ENCODE measurements at regions not wholly inside any gene's neighbourhood (a gene's known extent, or its start where the extent isn't known, plus 50 kb on each side); places are given as distances from the start of the nearest gene placed in this dataset.

DNA sequence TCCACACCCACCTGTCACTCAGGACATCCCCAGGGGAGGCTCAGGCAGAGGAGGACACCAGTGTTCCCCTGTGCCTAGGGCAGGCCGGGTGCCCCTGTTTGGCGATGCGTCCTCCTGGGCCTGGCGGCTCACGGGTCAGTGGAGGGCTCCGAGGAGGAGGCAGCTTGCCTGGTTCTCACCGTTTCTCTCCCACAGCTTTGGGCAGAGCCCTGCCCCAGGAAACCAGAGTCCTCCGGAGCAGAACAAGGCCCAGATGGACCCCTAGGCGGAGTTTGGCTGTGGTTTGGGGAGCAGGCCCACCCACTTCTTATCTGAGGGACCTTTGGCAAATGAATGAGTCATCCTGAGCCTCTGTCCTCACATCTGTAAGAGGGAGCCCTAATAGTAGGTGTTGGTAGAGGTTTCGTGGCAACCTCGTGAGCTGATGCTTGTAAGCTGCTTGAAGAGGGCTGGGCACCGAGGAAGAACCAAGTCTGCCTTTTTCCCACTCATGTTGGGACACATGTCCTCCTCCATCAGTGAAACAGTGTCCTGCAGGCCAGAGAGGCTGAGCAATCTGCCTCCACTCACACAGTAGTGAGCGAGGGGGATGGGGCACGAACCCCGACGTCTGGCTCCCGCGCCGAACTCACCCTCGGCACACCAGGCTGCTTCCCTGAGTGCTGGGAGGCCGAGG is 247.0 kb upstream of the CIBAR2 start:
- H3F3A ChIP-seq (ENCODE audit: insufficient read depth, low read length, poor library complexity, severe bottlenecking), result no peaks in the 10 kb centered on the region
- no peaks in the 10 kb centered on the region for H3K79me2 ChIP-seq (replicated peaks; ENCODE audit: insufficient read depth, low read length)
- H3K9me2 ChIP-seq (ENCODE audit: insufficient read depth, low read length), result no peaks in the 10 kb centered on the region
- no peak overlapping the region for H3K9ac ChIP-seq (ENCODE audit: low read length)
- no peaks in the 10 kb centered on the region for H4K20me1 ChIP-seq (ENCODE audit: insufficient read depth)
- no peaks in the 10 kb centered on the region for H3K27me3 ChIP-seq (ENCODE audit: insufficient read depth, low read depth, low read length)
- TF ChIP-seq, protein P1, sequence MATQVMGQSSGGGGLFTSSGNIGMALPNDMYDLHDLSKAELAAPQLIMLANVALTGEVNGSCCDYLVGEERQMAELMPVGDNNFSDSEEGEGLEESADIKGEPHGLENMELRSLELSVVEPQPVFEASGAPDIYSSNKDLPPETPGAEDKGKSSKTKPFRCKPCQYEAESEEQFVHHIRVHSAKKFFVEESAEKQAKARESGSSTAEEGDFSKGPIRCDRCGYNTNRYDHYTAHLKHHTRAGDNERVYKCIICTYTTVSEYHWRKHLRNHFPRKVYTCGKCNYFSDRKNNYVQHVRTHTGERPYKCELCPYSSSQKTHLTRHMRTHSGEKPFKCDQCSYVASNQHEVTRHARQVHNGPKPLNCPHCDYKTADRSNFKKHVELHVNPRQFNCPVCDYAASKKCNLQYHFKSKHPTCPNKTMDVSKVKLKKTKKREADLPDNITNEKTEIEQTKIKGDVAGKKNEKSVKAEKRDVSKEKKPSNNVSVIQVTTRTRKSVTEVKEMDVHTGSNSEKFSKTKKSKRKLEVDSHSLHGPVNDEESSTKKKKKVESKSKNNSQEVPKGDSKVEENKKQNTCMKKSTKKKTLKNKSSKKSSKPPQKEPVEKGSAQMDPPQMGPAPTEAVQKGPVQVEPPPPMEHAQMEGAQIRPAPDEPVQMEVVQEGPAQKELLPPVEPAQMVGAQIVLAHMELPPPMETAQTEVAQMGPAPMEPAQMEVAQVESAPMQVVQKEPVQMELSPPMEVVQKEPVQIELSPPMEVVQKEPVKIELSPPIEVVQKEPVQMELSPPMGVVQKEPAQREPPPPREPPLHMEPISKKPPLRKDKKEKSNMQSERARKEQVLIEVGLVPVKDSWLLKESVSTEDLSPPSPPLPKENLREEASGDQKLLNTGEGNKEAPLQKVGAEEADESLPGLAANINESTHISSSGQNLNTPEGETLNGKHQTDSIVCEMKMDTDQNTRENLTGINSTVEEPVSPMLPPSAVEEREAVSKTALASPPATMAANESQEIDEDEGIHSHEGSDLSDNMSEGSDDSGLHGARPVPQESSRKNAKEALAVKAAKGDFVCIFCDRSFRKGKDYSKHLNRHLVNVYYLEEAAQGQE (IDR thresholded peaks at IDR 0.05; ENCODE audit: borderline replicate concordance), result no peak
- no peak for TF ChIP-seq TAF1 (IDR thresholded peaks at IDR 0.05; ENCODE audit: low read depth)
- TF ChIP-seq SMC3 (conservative IDR thresholded peaks at IDR 0.05; ENCODE audit: poor library complexity), result no peak
- no peak for TF ChIP-seq RAD21 (conservative IDR thresholded peaks at IDR 0.05)
- TF ChIP-seq, protein P2, sequence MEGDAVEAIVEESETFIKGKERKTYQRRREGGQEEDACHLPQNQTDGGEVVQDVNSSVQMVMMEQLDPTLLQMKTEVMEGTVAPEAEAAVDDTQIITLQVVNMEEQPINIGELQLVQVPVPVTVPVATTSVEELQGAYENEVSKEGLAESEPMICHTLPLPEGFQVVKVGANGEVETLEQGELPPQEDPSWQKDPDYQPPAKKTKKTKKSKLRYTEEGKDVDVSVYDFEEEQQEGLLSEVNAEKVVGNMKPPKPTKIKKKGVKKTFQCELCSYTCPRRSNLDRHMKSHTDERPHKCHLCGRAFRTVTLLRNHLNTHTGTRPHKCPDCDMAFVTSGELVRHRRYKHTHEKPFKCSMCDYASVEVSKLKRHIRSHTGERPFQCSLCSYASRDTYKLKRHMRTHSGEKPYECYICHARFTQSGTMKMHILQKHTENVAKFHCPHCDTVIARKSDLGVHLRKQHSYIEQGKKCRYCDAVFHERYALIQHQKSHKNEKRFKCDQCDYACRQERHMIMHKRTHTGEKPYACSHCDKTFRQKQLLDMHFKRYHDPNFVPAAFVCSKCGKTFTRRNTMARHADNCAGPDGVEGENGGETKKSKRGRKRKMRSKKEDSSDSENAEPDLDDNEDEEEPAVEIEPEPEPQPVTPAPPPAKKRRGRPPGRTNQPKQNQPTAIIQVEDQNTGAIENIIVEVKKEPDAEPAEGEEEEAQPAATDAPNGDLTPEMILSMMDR (IDR thresholded peaks at IDR 0.05; ENCODE audit: poor library complexity, severe bottlenecking), result no peak
- TF ChIP-seq POLR2AphosphoS5 (IDR thresholded peaks at IDR 0.05), result no peak
- TF ChIP-seq MXI1 (conservative IDR thresholded peaks at IDR 0.05; ENCODE audit: poor library complexity, severe bottlenecking), result no peak
- no peak for TF ChIP-seq EZH2 (IDR thresholded peaks at IDR 0.05; ENCODE audit: borderline replicate concordance, insufficient read depth, low read length, poor library complexity, severe bottlenecking)
- TF ChIP-seq EP300 (conservative IDR thresholded peaks at IDR 0.05; ENCODE audit: poor library complexity, severe bottlenecking), result no peak
- H2AFZ ChIP-seq (ENCODE audit: low read depth, low read length), result no peak overlapping the region
- H3K36me3 ChIP-seq (ENCODE audit: insufficient read depth, low read length), result no peaks in the 10 kb centered on the region
- no peaks in the 10 kb centered on the region for H3K9me3 ChIP-seq (ENCODE audit: low read length)
- H3K4me3 ChIP-seq (ENCODE audit: low read length), result no peak overlapping the region
- no peak overlapping the region for H3K4me2 ChIP-seq (ENCODE audit: low read length)
- no peak overlapping the region for H3K27ac ChIP-seq (ENCODE audit: low read length)

DNA sequence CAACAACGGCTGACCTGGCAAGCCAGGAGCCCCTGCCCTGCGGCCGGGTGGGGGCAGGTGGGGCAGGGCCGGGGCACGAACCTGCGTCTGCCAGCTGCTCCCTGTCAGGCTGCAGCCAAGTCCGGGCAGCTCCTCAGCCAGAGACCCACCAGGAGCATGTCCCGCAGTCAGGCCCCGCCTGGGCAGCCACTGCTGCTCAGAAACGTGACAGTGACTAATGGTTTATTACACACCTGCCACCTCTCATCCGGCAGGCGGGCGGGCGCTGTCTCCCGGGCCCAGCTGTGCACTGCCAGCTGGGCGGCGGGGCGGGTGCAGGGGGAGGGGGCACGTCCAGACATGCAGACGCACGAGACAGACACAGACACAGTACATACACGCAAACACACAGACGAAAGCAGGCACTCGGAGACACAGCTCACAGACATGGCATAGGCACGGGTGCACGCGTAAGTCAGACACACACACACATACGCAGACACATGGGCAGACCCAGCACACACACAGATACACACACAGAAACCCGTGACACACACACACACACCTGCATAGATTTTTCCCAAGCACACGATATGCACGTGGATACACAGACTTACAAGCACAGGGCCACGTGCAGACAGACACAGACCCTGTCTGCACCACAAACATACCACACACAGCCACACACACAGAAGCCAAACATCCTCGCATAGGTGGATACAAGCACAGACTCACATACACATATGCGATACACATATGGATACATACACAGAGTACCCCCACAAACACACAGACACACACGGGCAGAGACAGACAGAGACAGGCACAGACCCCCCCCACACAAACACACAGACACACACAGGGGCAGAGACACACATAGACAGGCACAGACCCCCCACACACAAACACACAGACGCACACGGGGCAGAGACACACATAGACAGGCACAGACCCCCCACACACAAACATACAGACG is 248.3 kb upstream of the CIBAR2 start:
- Histone ChIP-seq H3K36me3 (ENCODE audit: insufficient read depth, low read length) (no peaks in the 10 kb centered on the region), H3K4me3 (ENCODE audit: low read length) (no peak overlapping the region), H3K79me2 (replicated peaks; ENCODE audit: insufficient read depth, low read length) (no peaks in the 10 kb centered on the region), H3K27me3 (ENCODE audit: insufficient read depth, low read depth, low read length) (no peaks in the 10 kb centered on the region), H3K4me2 (ENCODE audit: low read length) (no peak overlapping the region), H3K27ac (ENCODE audit: low read length) (no peak overlapping the region), H4K20me1 (ENCODE audit: insufficient read depth) (no peaks in the 10 kb centered on the region), H3F3A (ENCODE audit: insufficient read depth, low read length, poor library complexity, severe bottlenecking) (no peaks in the 10 kb centered on the region), H3K9ac (ENCODE audit: low read length) (no peak overlapping the region), H3K9me2 (ENCODE audit: insufficient read depth, low read length) (no peaks in the 10 kb centered on the region), H3K9me3 (ENCODE audit: low read length) (no peaks in the 10 kb centered on the region), H2AFZ (ENCODE audit: low read depth, low read length) (no peak overlapping the region)
- no peak for TF ChIP-seq EP300 (conservative IDR thresholded peaks at IDR 0.05; ENCODE audit: poor library complexity, severe bottlenecking)
- no peak for TF ChIP-seq POLR2AphosphoS5 (IDR thresholded peaks at IDR 0.05)
- TF ChIP-seq, protein P2 (IDR thresholded peaks at IDR 0.05; ENCODE audit: poor library complexity, severe bottlenecking), result no peak
- no peak for TF ChIP-seq EZH2 (IDR thresholded peaks at IDR 0.05; ENCODE audit: borderline replicate concordance, insufficient read depth, low read length, poor library complexity, severe bottlenecking)
- no peak for TF ChIP-seq TAF1 (IDR thresholded peaks at IDR 0.05; ENCODE audit: low read depth)
- no peak for TF ChIP-seq MXI1 (conservative IDR thresholded peaks at IDR 0.05; ENCODE audit: poor library complexity, severe bottlenecking)
